Mesothelial cell of epicardium (in vitro differentiated cells): ENCODE measurements at regions not wholly inside any gene's neighbourhood (a gene's known extent, or its start where the extent isn't known, plus 50 kb on each side); places are given as distances from the start of the nearest gene placed in this dataset.

Experiments
- DNase-seq, 2 experiments: peaks; one replicate each; pipeline ENCODE4 v3.0.0; 2021; ENCODE audit warnings: low spot score in 2 of 2; ENCODE audit not compliant: unreplicated experiment in 2 of 2
- H3K27ac Mint-ChIP-seq: 2 replicates; pipeline ENCODE4 v1.8.0; 2021; ENCODE audit warnings: mixed read lengths
- H3K27me3 Mint-ChIP-seq: 2 replicates; pipeline ENCODE4 v1.8.0; 2021; ENCODE audit warnings: low read depth, mixed read lengths
- H3K36me3 Mint-ChIP-seq: 2 replicates; pipeline ENCODE4 v1.8.0; 2021; ENCODE audit warnings: mixed read lengths
- H3K4me1 Mint-ChIP-seq: 2 replicates; pipeline ENCODE4 v1.8.0; 2021; ENCODE audit warnings: mixed read lengths
- H3K4me3 Mint-ChIP-seq: 2 replicates; pipeline ENCODE4 v1.8.0; 2021; ENCODE audit warnings: mild to moderate bottlenecking, moderate library complexity, mixed read lengths
- H3K9me3 Mint-ChIP-seq: 2 replicates; pipeline ENCODE4 v1.8.0; 2021; ENCODE audit warnings: mixed read lengths
- TF ChIP-seq, protein P1 (sequence below): fragments of 200-600 bp; sonication (generic); IDR thresholded peaks from one replicate; pipeline ENCODE4 v1.5.0; 2021; ENCODE audit warnings: antibody characterized with exemption; ENCODE audit not compliant: unreplicated experiment

DNA sequence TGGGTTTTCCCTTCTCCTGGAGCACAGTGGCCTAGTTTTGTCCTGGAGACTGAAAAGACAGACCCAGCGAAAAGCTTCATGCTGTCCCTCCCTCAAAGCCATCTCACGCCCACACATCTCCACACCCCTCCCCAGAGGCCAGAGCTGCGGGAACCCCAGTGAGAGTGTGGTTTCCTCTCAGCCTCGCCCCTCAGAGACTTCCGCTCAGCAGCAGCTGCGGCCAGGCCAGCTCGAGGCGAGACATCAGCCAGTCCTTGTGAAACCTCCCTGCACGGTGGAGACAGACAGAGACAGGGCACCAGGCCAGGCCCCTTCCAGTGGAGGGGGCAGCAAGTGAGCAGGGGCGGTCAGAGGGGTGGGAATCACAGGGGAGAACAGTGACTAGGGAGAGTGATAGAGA, 77.0 kb upstream of the TNRC6C start:
- peak in 1 of 2 experiments; percentile 45 for DNase-seq
- peaks cover 14% of the 10 kb centered on the region for H3K4me1 Mint-ChIP-seq
- H3K36me3 Mint-ChIP-seq: no peaks in the 10 kb centered on the region
- peaks cover 26% of the 10 kb centered on the region for H3K27me3 Mint-ChIP-seq
- TF ChIP-seq, protein P1, sequence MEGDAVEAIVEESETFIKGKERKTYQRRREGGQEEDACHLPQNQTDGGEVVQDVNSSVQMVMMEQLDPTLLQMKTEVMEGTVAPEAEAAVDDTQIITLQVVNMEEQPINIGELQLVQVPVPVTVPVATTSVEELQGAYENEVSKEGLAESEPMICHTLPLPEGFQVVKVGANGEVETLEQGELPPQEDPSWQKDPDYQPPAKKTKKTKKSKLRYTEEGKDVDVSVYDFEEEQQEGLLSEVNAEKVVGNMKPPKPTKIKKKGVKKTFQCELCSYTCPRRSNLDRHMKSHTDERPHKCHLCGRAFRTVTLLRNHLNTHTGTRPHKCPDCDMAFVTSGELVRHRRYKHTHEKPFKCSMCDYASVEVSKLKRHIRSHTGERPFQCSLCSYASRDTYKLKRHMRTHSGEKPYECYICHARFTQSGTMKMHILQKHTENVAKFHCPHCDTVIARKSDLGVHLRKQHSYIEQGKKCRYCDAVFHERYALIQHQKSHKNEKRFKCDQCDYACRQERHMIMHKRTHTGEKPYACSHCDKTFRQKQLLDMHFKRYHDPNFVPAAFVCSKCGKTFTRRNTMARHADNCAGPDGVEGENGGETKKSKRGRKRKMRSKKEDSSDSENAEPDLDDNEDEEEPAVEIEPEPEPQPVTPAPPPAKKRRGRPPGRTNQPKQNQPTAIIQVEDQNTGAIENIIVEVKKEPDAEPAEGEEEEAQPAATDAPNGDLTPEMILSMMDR: no peak
- H3K4me3 Mint-ChIP-seq: no peak overlapping the region
- no peaks in the 10 kb centered on the region for H3K9me3 Mint-ChIP-seq
- peak overlapping the region; percentile 89 for H3K27ac Mint-ChIP-seq

DNA sequence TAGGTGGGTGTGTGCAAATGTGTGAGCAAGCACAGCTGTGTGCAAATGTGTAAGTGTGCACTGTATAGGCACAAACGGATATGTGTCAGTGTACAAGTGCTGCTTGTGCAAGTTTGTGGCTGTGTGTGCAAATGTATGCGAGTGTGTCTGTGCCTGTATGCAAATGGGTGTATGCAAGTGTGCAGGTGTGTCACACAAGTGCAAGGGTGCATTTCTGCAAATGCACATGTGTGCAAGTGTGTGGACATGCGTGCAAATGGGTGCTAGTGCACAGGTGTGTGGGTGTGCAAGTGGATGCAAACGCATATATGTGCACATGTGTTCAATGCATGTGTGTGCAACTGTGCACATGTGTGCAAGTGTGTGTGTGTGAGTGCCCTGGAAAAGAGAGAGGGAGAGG, 76.5 kb upstream of the TNRC6C start:
- peaks cover 31% of the 10 kb centered on the region for H3K27me3 Mint-ChIP-seq
- no peaks in the 10 kb centered on the region for H3K36me3 Mint-ChIP-seq
- peak overlapping the region; percentile 89 for H3K27ac Mint-ChIP-seq
- TF ChIP-seq, protein P1: no peak
- no peaks in the 10 kb centered on the region for H3K9me3 Mint-ChIP-seq
- peaks cover 18% of the 10 kb centered on the region for H3K4me1 Mint-ChIP-seq
- no peak overlapping the region for H3K4me3 Mint-ChIP-seq
- no peak for DNase-seq

DNA sequence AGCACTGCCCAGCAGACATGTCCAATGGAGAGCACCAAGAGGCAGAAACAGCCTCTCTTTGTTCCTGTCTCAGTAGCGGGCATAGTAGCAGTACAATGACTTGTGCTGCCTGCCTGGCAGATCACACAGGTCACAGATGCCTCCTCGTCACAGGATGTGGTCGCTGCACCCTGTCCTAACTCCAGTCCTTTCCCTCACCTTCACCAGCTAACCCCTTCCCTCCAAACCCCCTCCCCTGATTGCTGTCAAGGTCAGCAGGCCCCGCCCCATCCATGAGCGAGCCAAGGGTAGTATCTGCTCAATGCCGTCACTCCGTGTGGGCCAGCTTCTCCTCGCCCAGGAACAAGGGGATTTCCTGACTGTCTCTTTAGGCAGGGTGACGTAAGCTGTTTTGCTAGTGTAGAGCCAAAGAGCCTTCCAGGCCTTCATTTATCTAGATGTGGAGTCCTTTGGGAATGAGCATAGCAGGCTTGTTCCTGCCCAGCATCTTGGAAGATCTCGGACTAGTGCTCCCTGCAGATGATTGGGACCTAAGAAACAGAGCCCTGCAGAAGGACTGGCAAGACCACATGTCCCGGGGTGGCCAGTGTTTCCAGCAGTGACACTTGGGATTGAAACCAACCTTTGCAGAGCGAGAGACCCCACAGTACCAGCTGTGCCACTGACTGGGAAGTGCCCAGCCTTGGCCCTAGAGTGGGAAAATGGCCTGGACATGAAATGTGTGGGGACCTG, 75.9 kb upstream of the TNRC6C start:
- TF ChIP-seq, protein P1: no peak
- Mint-ChIP-seq H3K4me3 (no peak overlapping the region), H3K9me3 (no peaks in the 10 kb centered on the region), H3K4me1 (peaks cover 24% of the 10 kb centered on the region), H3K27ac (peak overlapping the region; percentile 4), H3K36me3 (no peaks in the 10 kb centered on the region), H3K27me3 (peaks cover 37% of the 10 kb centered on the region)
- DNase-seq: no peak

DNA sequence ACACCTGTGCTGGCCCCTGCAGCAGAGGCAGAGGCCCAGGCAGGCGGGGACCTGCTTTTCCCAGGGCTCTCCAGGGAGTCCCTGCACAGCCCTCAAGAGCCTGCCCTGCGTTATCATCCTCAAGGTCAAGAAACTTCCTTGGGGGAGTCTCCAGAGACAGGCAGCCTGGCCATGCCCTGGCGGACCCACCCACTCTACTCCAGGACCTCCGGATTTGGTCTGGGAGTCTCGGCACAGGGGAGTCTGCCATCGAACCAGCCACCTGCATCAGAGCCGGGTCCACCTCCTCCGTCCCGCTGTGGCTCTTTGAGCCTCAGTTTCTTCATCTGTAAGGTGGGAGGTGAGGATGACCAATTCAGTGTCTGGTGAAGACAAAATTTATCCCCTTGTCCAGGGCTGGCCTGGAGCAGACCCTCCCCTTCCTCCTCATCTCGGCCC, 75.3 kb upstream of the TNRC6C start:
- no peak for DNase-seq
- Mint-ChIP-seq H3K4me3 (no peak overlapping the region), H3K9me3 (no peaks in the 10 kb centered on the region), H3K27ac (no peak overlapping the region), H3K4me1 (peaks cover 28% of the 10 kb centered on the region), H3K36me3 (no peaks in the 10 kb centered on the region), H3K27me3 (peaks cover 42% of the 10 kb centered on the region)
- TF ChIP-seq, protein P1: no peak

DNA sequence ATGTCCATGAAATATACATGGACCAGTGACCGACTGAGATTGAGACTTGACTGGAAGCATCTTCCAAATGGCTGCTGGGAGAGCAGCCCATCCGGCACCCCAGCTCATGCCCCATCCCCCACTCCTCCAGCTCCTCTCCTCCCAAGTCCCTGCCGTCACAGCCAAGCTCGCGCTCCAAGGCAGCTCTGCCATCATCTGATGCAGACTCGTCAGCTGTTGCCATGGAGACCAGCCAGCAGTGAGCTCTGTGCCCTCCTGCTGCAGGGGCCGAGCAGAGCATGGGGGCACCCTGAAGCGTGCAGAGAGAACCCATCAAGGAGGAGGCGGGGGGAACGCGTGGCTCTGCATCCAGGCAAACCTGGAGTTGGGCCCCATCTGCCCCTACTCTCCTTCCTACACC, 74.5 kb upstream of the TNRC6C start:
- no peak for DNase-seq
- H3K36me3 Mint-ChIP-seq: no peaks in the 10 kb centered on the region
- H3K4me3 Mint-ChIP-seq: no peak overlapping the region
- peaks cover 49% of the 10 kb centered on the region for H3K27me3 Mint-ChIP-seq
- no peaks in the 10 kb centered on the region for H3K9me3 Mint-ChIP-seq
- H3K27ac Mint-ChIP-seq: peak overlapping the region; percentile 25
- TF ChIP-seq, protein P1: no peak
- H3K4me1 Mint-ChIP-seq: peaks cover 30% of the 10 kb centered on the region
